IgD-negative memory B cell (primary cell): ENCODE measurements at regions not wholly inside any gene's neighbourhood (a gene's known extent, or its start where the extent isn't known, plus 50 kb on each side); places are given as distances from the start of the nearest gene placed in this dataset.
A peak's percentile ranks its signal among the peaks of the same experiment; 100 is the strongest.

ENCODE experiments used
- H3K27ac Mint-ChIP-seq, 3 donors: one replicate each; pipeline ENCODE4 v1.8.0; 2020 to 2022; ENCODE audit warnings: mild to moderate bottlenecking in 3 of 3, mixed read lengths in 3 of 3, moderate library complexity in 1 of 3
- H3K27me3 Mint-ChIP-seq: one replicate; pipeline ENCODE4 v1.8.0; 2021; ENCODE audit warnings: mixed read lengths
- H3K36me3 Mint-ChIP-seq: one replicate; pipeline ENCODE4 v1.8.0; 2020; ENCODE audit warnings: mild to moderate bottlenecking, mixed read lengths
- H3K4me1 Mint-ChIP-seq, 3 donors: one replicate each; pipeline ENCODE4 v1.8.0; 2020 to 2022; ENCODE audit warnings: mixed read lengths in 3 of 3, mild to moderate bottlenecking in 1 of 3
- H3K4me3 Mint-ChIP-seq, 4 donors: one replicate each; pipeline ENCODE4 v1.8.0; 2020 to 2022; ENCODE audit warnings: mild to moderate bottlenecking in 4 of 4, mixed read lengths in 4 of 4, moderate library complexity in 3 of 4
- H3K9me3 Mint-ChIP-seq, 3 donors: one replicate each; pipeline ENCODE4 v1.8.0; 2020 to 2021; ENCODE audit warnings: mixed read lengths in 3 of 3, mild to moderate bottlenecking in 1 of 3

GRCh38 chr5:118257066-118257465 lies 731.3 kb downstream of the DTWD2 start:
- no peaks in the 10 kb centered on the region for H3K36me3 Mint-ChIP-seq
- H3K27ac Mint-ChIP-seq, result no peak overlapping the region
- H3K4me3 Mint-ChIP-seq, result no peak overlapping the region
- H3K9me3 Mint-ChIP-seq, result peaks cover 0 to 2% (median 0%) of the 10 kb centered on the region in 3 donors
- peaks cover 3% of the 10 kb centered on the region for H3K27me3 Mint-ChIP-seq
- no peaks in the 10 kb centered on the region for H3K4me1 Mint-ChIP-seq

GRCh38 chr5:118253225-118254061 lies 734.9 kb downstream of the DTWD2 start:
- peaks cover 0 to 14% (median 7%) of the 10 kb centered on the region in 3 donors for H3K9me3 Mint-ChIP-seq

GRCh38 chr5:118249386-118249785 lies 739.0 kb downstream of the DTWD2 start:
- Mint-ChIP-seq H3K36me3 (peaks cover 2% of the 10 kb centered on the region), H3K9me3 (peaks cover 0 to 19% (median 9%) of the 10 kb centered on the region in 3 donors), H3K27me3 (peaks cover 3% of the 10 kb centered on the region), H3K4me1 (no peaks in the 10 kb centered on the region), H3K4me3 (no peak overlapping the region), H3K27ac (no peak overlapping the region)

More at GRCh38 chr5:118253225-118254061, 734.9 kb downstream of the DTWD2 start:
- peaks cover 2% of the 10 kb centered on the region for H3K36me3 Mint-ChIP-seq
- H3K4me1 Mint-ChIP-seq, result no peaks in the 10 kb centered on the region
- peaks cover 6% of the 10 kb centered on the region for H3K27me3 Mint-ChIP-seq
- no peak overlapping the region for H3K4me3 Mint-ChIP-seq
- no peak overlapping the region for H3K27ac Mint-ChIP-seq

- Mint-ChIP-seq H3K9me3 (peaks cover 0 to 19% (median 8%) of the 10 kb centered on the region in 3 donors), H3K27ac (no peak overlapping the region), H3K36me3 (peaks cover 2% of the 10 kb centered on the region)
These were observed 740.9 kb downstream of the DTWD2 start for GRCh38 chr5:118247458-118247857.

GRCh38 chr5:118243613-118244012 lies 744.7 kb downstream of the DTWD2 start:
- H3K36me3 Mint-ChIP-seq, result no peaks in the 10 kb centered on the region
- no peak overlapping the region for H3K27ac Mint-ChIP-seq
- no peaks in the 10 kb centered on the region for H3K4me1 Mint-ChIP-seq
- H3K9me3 Mint-ChIP-seq, result peaks cover 2 to 12% (median 2%) of the 10 kb centered on the region in 3 donors
- H3K4me3 Mint-ChIP-seq, result no peak overlapping the region
- no peaks in the 10 kb centered on the region for H3K27me3 Mint-ChIP-seq

More at GRCh38 chr5:118247458-118247857, 740.9 kb downstream of the DTWD2 start:
- Mint-ChIP-seq H3K4me3 (no peak overlapping the region), H3K27me3 (peaks cover 3% of the 10 kb centered on the region), H3K4me1 (no peaks in the 10 kb centered on the region)

- H3K27ac Mint-ChIP-seq, result no peak overlapping the region
- H3K4me3 Mint-ChIP-seq, result no peak overlapping the region
- no peaks in the 10 kb centered on the region for H3K27me3 Mint-ChIP-seq
- H3K9me3 Mint-ChIP-seq, result peaks cover 2 to 9% (median 2%) of the 10 kb centered on the region in 3 donors
- H3K36me3 Mint-ChIP-seq, result no peaks in the 10 kb centered on the region
- no peaks in the 10 kb centered on the region for H3K4me1 Mint-ChIP-seq
These were observed 745.3 kb downstream of the DTWD2 start for GRCh38 chr5:118243068-118243467.

GRCh38 chr5:118236108-118236849 lies 752.1 kb downstream of the DTWD2 start:
- H3K27ac Mint-ChIP-seq, result peak overlapping the region in 1 of 3 donors; percentile 47
- H3K27me3 Mint-ChIP-seq, result no peaks in the 10 kb centered on the region

GRCh38 chr5:118233606-118234005 lies 754.7 kb downstream of the DTWD2 start:
- Mint-ChIP-seq H3K9me3 (peaks cover 0 to 7% (median 2%) of the 10 kb centered on the region in 3 donors), H3K4me3 (no peak overlapping the region), H3K4me1 (peaks cover 0 to 4% (median 3%) of the 10 kb centered on the region in 3 donors)

More at GRCh38 chr5:118236108-118236849, 752.1 kb downstream of the DTWD2 start:
- Mint-ChIP-seq H3K9me3 (peaks cover 2 to 3% (median 2%) of the 10 kb centered on the region in 3 donors), H3K36me3 (no peaks in the 10 kb centered on the region), H3K4me1 (peaks cover 0 to 4% (median 3%) of the 10 kb centered on the region in 3 donors), H3K4me3 (no peak overlapping the region)

GRCh38 chr5:118228489-118228888 lies 759.9 kb downstream of the DTWD2 start:
- Mint-ChIP-seq H3K27me3 (no peaks in the 10 kb centered on the region), H3K9me3 (peaks cover 1 to 7% (median 2%) of the 10 kb centered on the region in 3 donors), H3K4me1 (no peaks in the 10 kb centered on the region), H3K27ac (no peak overlapping the region), H3K36me3 (no peaks in the 10 kb centered on the region), H3K4me3 (no peak overlapping the region)

More at GRCh38 chr5:118233606-118234005, 754.7 kb downstream of the DTWD2 start:
- H3K27me3 Mint-ChIP-seq, result no peaks in the 10 kb centered on the region
- no peak overlapping the region for H3K27ac Mint-ChIP-seq
- no peaks in the 10 kb centered on the region for H3K36me3 Mint-ChIP-seq

- H3K36me3 Mint-ChIP-seq, result no peaks in the 10 kb centered on the region
- H3K9me3 Mint-ChIP-seq, result peaks cover 0 to 3% (median 1%) of the 10 kb centered on the region in 3 donors
These were observed 763.8 kb downstream of the DTWD2 start for GRCh38 chr5:118224546-118224945.

GRCh38 chr5:118220556-118221195 lies 767.7 kb downstream of the DTWD2 start:
- peaks cover 0 to 13% (median 3%) of the 10 kb centered on the region in 3 donors for H3K9me3 Mint-ChIP-seq
- no peak overlapping the region for H3K4me3 Mint-ChIP-seq
- no peaks in the 10 kb centered on the region for H3K4me1 Mint-ChIP-seq
- no peaks in the 10 kb centered on the region for H3K27me3 Mint-ChIP-seq
- H3K27ac Mint-ChIP-seq, result no peak overlapping the region
- H3K36me3 Mint-ChIP-seq, result no peaks in the 10 kb centered on the region

More at GRCh38 chr5:118224546-118224945, 763.8 kb downstream of the DTWD2 start:
- Mint-ChIP-seq H3K4me3 (no peak overlapping the region), H3K27me3 (no peaks in the 10 kb centered on the region), H3K4me1 (no peaks in the 10 kb centered on the region), H3K27ac (no peak overlapping the region)

- no peak overlapping the region for H3K27ac Mint-ChIP-seq
- H3K9me3 Mint-ChIP-seq, result peaks cover 5 to 12% (median 5%) of the 10 kb centered on the region in 3 donors
- H3K36me3 Mint-ChIP-seq, result peaks cover 1% of the 10 kb centered on the region
- H3K27me3 Mint-ChIP-seq, result peaks cover 2% of the 10 kb centered on the region
- H3K4me1 Mint-ChIP-seq, result no peaks in the 10 kb centered on the region
- H3K4me3 Mint-ChIP-seq, result no peak overlapping the region
These were observed 776.7 kb downstream of the DTWD2 start for GRCh38 chr5:118211606-118212005.

- no peak overlapping the region for H3K4me3 Mint-ChIP-seq
- no peaks in the 10 kb centered on the region for H3K27me3 Mint-ChIP-seq
- H3K36me3 Mint-ChIP-seq, result peaks cover 1% of the 10 kb centered on the region
- no peaks in the 10 kb centered on the region for H3K4me1 Mint-ChIP-seq
- H3K27ac Mint-ChIP-seq, result no peak overlapping the region
- peaks cover 5 to 8% (median 7%) of the 10 kb centered on the region in 3 donors for H3K9me3 Mint-ChIP-seq
These were observed 780.3 kb downstream of the DTWD2 start for GRCh38 chr5:118208031-118208453.

GRCh38 chr5:118199801-118200200 lies 788.5 kb downstream of the DTWD2 start:
- H3K27ac Mint-ChIP-seq, result no peak overlapping the region
- no peaks in the 10 kb centered on the region for H3K27me3 Mint-ChIP-seq
- no peak overlapping the region for H3K4me3 Mint-ChIP-seq
- no peaks in the 10 kb centered on the region for H3K4me1 Mint-ChIP-seq
- no peaks in the 10 kb centered on the region for H3K36me3 Mint-ChIP-seq
- H3K9me3 Mint-ChIP-seq, result peaks cover 0 to 8% (median 3%) of the 10 kb centered on the region in 3 donors

GRCh38 chr5:118196229-118196628 lies 792.1 kb downstream of the DTWD2 start:
- Mint-ChIP-seq H3K4me3 (no peak overlapping the region), H3K4me1 (no peaks in the 10 kb centered on the region), H3K27ac (no peak overlapping the region), H3K9me3 (peaks cover 0 to 8% (median 0%) of the 10 kb centered on the region in 3 donors), H3K27me3 (no peaks in the 10 kb centered on the region), H3K36me3 (no peaks in the 10 kb centered on the region)
